SJSA1 (cell line): ENCODE measurements at regions not wholly inside any gene's neighbourhood (a gene's known extent, or its start where the extent isn't known, plus 50 kb on each side); places are given as distances from the start of the nearest gene placed in this dataset.

Experiments used
- DNase-seq, 2 experiments: peaks; one replicate each; pipeline ENCODE4 v3.0.0-alpha.2; 2015 to 2020; ENCODE audit warnings: low spot score in 2 of 2, low read depth in 1 of 2
- H3K27ac ChIP-seq: fragments of 250-450 bp; sonication (Bioruptor Pico); 2 replicates; pipeline ENCODE4 v1.5.1; 2020; ENCODE audit warnings: mild to moderate bottlenecking, moderate library complexity
- H3K27me3 ChIP-seq: fragments of 250-450 bp; sonication (Bioruptor Pico); replicated peaks from 2 replicates; pipeline ENCODE4 v1.5.1; 2020; ENCODE audit warnings: mild to moderate bottlenecking, moderate library complexity
- H3K36me3 ChIP-seq: fragments of 250-450 bp; sonication (Bioruptor Pico); 2 replicates; pipeline ENCODE4 v1.5.1; 2020; ENCODE audit warnings: mild to moderate bottlenecking
- H3K4me1 ChIP-seq: fragments of 250-450 bp; sonication (Bioruptor Pico); replicated peaks from 2 replicates; pipeline ENCODE4 v1.6.1; 2021; ENCODE audit warnings: mild to moderate bottlenecking
- H3K4me3 ChIP-seq: fragments of 250-450 bp; sonication (Bioruptor Pico); 2 replicates; pipeline ENCODE4 v1.5.1; 2020; ENCODE audit warnings: mild to moderate bottlenecking
- H3K9me3 ChIP-seq: fragments of 250-450 bp; sonication (Bioruptor Pico); replicated peaks from 2 replicates; pipeline ENCODE4 v1.5.1; 2020; ENCODE audit warnings: mild to moderate bottlenecking

DNA sequence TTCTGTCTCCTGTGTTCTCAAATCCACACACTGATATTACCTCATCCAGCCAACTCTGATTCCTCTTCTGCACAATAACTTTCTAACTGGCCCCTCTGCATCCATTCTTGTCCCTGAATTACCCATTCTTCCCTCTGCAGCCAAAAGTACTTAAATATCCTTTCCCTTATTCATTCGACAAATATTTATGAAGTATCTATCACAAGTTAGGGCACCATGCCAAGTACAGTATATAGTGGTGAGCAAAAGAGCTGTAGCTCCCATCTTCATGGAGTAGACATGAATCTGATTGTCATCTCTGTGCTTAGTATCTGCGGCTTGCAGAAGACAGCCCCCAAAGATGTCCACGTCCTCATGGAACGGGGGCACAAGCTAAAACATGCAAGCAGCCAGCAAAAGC, 316.8 kb downstream of the SETD4 start:
- peak in 1 of 2 experiments; percentile 9 for DNase-seq
- Histone ChIP-seq H3K36me3 (no peaks in the 10 kb centered on the region), H3K27me3 (no peaks in the 10 kb centered on the region), H3K4me3 (no peak overlapping the region), H3K27ac (no peak overlapping the region), H3K9me3 (no peaks in the 10 kb centered on the region), H3K4me1 (peaks cover 43% of the 10 kb centered on the region)

DNA sequence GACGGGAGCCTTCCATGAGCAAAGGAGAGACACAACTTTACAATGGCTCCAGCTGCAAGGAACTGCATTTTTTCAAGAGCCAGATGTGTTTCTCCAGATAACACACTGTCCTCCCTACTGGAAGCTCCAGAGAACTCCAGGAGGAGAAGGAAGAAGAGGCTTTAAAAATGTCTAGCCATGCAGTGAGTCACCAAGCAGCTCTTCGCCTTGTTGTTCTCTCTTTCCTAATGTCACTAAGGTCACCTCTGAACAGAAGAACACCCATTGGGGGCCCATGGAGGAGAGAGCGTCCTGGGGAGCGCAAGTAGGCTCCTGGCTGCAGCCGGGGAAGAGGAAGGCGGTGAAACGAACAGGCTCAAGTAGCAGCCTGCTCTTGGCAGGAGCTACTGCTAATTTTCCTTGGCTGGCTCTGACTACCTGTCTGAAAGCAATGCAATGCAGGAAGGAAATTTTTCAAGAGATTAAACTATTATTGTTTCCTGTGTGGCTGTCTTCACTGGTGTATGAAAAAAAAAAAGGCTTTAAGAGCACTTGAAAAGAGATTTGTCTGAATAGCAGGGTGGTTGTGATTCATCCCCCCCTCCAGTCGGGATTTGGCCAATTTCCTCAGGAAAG, 321.9 kb downstream of the SETD4 start:
- no peaks in the 10 kb centered on the region for H3K36me3 ChIP-seq
- peak overlapping the region; percentile 71 for H3K27ac ChIP-seq
- no peak overlapping the region for H3K4me3 ChIP-seq
- DNase-seq: peak in 1 of 2 experiments; percentile 57
- H3K27me3 ChIP-seq: no peaks in the 10 kb centered on the region
- H3K4me1 ChIP-seq: peaks cover 36% of the 10 kb centered on the region
- peaks cover 3% of the 10 kb centered on the region; the same call in 1 of the 2 replicates for H3K9me3 ChIP-seq

DNA sequence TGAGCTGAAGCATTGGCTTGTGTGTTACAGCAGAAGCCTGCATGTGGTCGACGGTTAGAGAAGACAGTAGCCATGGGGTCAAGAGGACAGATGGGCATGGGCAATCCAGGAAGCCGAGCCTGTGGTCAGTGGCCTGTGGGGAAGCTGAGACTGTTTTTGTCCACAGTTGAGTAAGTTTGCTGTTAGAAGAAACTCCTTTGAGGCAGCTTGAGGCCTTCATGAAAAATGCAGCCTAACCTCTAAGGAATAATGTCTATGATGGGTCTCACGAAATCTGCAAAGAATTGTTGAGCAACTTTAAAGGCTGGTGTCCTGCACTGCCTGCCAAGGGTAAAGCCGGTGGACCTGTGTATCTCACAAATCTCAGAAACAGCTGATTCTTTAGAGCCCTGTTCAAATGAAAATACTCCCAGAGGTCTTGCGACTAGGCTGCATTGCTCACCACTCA, 322.4 kb downstream of the SETD4 start:
- peak in 1 of 2 experiments; percentile 62 for DNase-seq
- Histone ChIP-seq H3K27me3 (no peaks in the 10 kb centered on the region), H3K9me3 (peaks cover 3% of the 10 kb centered on the region; the same call in 1 of the 2 replicates), H3K36me3 (no peaks in the 10 kb centered on the region), H3K27ac (peak overlapping the region; percentile 71), H3K4me1 (peaks cover 33% of the 10 kb centered on the region), H3K4me3 (no peak overlapping the region)

DNA sequence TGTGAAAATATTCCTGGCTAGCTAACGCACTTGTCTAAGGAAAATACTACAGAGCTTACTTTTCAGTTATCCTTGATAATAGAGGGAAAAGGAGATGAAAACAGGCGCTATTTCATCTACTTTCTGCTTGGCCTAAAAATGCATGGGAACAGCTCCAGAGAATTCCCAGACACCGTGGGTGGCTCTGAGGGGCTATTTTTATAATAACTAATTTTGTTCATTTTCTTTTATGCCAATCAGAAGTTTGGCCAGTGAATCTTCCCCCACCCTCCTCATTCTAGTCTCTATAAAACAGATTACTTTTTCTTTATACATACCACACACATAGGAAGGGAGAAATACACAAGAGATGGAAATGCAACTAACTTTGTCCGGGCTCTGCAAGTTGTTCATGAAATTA, 322.9 kb downstream of the SETD4 start:
- peak overlapping the region; percentile 71 for H3K27ac ChIP-seq
- H3K36me3 ChIP-seq: no peaks in the 10 kb centered on the region
- peak; percentile 51 to 81 for DNase-seq
- peaks cover 3% of the 10 kb centered on the region; the same call in 1 of the 2 replicates for H3K9me3 ChIP-seq
- H3K27me3 ChIP-seq: no peaks in the 10 kb centered on the region
- H3K4me3 ChIP-seq: no peak overlapping the region
- peaks cover 33% of the 10 kb centered on the region for H3K4me1 ChIP-seq

DNA sequence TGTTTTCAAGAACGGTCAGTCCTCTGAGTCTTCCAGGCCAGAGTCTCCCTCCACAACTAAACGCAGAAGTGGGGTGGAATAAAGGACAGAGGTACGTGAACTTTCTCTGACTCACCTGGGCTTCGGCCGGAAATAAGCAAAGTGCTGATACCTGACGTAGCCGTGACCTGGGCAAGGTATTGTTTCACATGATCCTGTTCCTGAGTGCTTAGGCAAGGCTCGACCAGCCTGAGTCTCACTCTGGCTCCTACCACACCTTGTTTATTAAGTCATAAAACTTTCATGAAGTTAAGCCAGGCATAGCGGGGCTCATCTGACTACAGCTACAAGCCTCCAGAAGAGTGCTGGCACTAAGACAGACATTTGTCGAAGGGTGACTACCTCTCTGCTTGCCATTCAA, 327.5 kb downstream of the SETD4 start:
- Histone ChIP-seq H3K27me3 (no peaks in the 10 kb centered on the region), H3K4me1 (peaks cover 14% of the 10 kb centered on the region), H3K9me3 (peaks cover 3% of the 10 kb centered on the region; the same call in 1 of the 2 replicates), H3K27ac (no peak overlapping the region), H3K36me3 (no peaks in the 10 kb centered on the region), H3K4me3 (no peak overlapping the region)
- DNase-seq: no peak

DNA sequence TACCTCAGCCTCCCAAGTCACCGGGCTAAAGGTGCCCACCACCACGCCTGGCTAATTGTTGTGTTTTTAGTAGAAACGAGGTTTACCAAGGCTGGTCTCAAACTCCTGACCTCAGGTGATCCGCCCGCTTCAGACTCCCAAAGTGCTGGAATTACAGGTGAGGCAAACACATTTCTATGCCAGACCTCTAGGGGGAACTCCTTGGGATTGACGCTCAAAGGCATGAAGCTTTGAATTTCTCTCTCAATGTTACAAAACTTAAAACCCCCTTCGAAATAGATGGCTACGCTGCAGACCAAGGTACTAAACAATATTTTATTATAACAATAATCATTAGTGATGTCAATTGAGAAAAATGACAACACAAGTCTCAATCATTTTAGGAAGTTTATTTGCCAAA, 330.0 kb downstream of the SETD4 start:
- no peaks in the 10 kb centered on the region for H3K27me3 ChIP-seq
- DNase-seq: no peak
- peaks cover 2% of the 10 kb centered on the region; the same call in 1 of the 2 replicates for H3K9me3 ChIP-seq
- H3K36me3 ChIP-seq: no peaks in the 10 kb centered on the region
- H3K4me3 ChIP-seq: no peak overlapping the region
- no peaks in the 10 kb centered on the region for H3K4me1 ChIP-seq
- no peak overlapping the region for H3K27ac ChIP-seq

DNA sequence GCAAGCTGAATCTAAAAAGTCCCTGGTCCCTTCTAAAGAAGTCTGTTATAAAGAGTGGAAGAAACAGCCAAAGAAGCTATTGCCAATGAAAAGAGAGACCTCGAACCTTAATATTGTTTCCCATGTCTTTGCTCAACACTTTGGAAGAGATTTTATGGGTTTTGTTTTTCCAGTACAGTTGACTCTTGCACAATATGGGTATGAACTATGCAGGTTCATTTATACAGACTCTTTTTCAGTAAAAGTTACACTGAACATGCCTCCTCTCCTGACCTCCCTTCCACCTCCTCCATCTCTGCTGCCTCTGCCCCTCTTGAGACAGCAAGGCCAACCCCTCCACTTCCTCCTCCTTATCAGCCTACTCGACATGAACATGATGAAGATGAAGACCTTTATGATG, 332.5 kb downstream of the SETD4 start:
- no peak for DNase-seq

DNA sequence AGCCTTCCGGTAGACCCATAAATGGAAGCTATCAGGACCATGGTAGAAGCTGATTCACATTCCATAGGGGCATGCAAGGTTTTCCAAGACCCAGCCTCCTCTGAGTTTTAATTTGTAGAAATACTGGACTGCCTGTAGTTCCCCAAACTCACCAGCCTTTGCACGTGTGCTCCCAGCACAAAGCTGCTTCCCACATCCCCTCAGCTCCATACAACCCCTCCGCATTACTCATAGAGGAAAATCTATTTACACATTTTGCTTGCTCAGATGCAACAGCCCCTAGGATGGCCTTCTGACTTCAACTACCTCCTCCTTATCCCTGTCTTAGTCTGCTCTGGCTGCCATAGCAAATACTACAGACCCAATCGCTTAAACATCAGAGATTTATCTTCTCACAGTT, 336.2 kb downstream of the SETD4 start:
- Histone ChIP-seq H3K4me1 (no peaks in the 10 kb centered on the region), H3K27me3 (no peaks in the 10 kb centered on the region), H3K4me3 (no peak overlapping the region), H3K9me3 (peaks cover 4% of the 10 kb centered on the region; the same call in 1 of the 2 replicates), H3K27ac (no peak overlapping the region), H3K36me3 (no peaks in the 10 kb centered on the region)
- no peak for DNase-seq

More for the DNA sequence above, 332.5 kb downstream of the SETD4 start:
- Histone ChIP-seq H3K27ac (no peak overlapping the region), H3K36me3 (no peaks in the 10 kb centered on the region), H3K4me1 (no peaks in the 10 kb centered on the region), H3K27me3 (no peaks in the 10 kb centered on the region), H3K4me3 (no peak overlapping the region), H3K9me3 (peaks cover 4% of the 10 kb centered on the region; the same call in 1 of the 2 replicates)

DNA sequence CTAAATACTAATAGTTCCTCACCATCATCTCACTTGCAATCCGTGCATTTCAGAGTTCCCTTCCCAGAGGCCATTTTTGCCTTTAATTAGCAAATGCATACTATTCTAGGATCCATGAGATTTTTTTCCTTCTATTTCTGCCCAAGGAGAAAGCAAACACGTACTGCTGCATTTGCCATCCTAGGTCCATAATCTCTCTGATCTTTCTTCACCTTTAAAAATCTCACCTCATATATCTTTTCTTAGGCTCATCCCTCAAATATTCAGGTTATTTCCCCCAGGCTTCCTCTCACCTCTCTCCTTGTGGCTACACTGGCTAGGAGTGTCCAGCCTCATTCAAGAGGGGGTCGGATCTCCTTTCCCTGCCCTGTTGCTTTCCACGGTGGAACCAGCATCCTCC, 338.6 kb downstream of the SETD4 start:
- DNase-seq: no peak
- no peaks in the 10 kb centered on the region for H3K4me1 ChIP-seq

DNA sequence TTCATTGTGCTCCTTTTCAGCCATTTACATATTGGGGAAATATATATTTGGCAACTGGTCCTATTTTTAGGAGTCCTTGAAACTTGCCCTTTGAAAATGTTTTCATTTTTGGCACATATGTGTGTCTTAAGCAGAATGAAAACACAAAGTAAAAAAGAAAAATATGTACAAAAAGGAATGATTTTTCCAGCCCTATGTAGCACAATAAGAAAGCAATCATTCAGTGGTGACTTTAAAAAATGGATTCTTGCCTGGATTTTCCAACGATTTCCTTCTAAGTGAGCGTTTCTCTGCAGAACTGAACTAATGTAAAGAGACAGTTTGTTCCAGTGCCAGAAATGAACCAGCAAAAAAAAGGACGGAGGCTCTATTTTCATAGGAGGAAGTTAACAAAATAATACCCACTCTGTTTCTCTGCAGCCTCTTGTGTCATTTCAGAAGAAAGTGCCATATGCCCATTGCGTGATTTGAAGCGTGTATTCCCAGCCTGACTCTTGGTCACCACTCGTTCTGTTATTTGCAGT, 340.1 kb downstream of the SETD4 start:
- Histone ChIP-seq H3K36me3 (no peaks in the 10 kb centered on the region), H3K27me3 (no peaks in the 10 kb centered on the region), H3K4me1 (no peaks in the 10 kb centered on the region), H3K27ac (no peak overlapping the region), H3K4me3 (no peak overlapping the region), H3K9me3 (peaks cover 1% of the 10 kb centered on the region; the same call in 1 of the 2 replicates)
- DNase-seq: no peak

More for the DNA sequence above, 338.6 kb downstream of the SETD4 start:
- Histone ChIP-seq H3K36me3 (no peaks in the 10 kb centered on the region), H3K27me3 (no peaks in the 10 kb centered on the region), H3K4me3 (no peak overlapping the region), H3K27ac (no peak overlapping the region), H3K9me3 (peaks cover 4% of the 10 kb centered on the region; the same call in 1 of the 2 replicates)

DNA sequence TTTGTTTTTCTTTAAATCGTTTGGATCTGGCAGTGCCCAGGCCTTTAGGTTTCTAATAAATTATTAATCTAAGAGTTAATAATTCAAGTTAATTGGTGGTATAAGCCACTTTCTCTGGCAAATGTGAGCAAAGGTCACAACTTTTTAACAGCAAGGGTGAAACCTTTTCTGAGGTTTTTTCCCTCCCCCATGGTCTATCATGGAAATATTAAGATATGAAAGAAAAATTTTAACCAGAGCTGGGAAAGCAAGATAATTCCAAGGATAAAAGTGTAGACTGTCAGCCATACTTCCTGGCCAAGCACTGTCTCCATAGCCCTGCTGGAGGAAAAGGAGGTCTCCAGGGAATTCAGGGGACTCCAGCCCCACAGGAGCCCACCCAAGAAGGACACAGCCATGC, 341.2 kb downstream of the SETD4 start:
- H3K36me3 ChIP-seq: no peaks in the 10 kb centered on the region
- H3K4me3 ChIP-seq: no peak overlapping the region
- DNase-seq: no peak
- no peaks in the 10 kb centered on the region for H3K27me3 ChIP-seq
- H3K9me3 ChIP-seq: no peaks in the 10 kb centered on the region
- H3K27ac ChIP-seq: no peak overlapping the region
- no peaks in the 10 kb centered on the region for H3K4me1 ChIP-seq

DNA sequence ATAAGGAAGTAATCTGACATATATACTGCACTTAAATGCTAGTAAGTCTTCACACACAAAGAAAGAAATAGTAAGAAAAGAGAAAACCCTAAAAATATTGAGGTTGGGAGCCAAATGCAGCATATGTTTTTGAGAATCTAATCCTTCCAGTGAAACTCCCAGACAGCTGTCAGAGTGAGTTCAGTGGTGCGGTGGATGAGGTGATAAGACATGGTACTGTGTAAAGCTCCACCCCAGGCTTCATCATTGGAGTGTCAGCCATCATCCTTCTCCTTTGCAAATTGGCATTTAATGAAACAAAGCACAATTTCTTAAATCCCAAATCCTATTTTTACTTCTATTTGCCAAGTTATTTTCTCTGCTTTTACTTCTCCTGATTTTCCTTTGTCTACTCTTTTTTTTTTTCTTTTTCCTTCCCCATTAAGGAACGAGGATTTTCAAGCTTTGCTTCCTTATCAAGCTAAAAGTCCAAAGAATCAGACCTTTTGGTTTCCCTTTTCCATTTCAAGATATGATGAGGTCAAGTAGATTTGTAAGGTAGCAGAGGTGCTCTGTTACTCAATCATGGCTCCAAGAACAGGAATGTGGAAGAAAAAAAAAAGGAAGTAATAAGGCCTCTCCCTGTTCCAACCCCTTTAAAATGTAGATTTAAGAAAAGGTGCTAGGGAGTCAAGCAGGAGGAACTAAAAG, 343.3 kb downstream of the SETD4 start:
- H3K27me3 ChIP-seq: no peaks in the 10 kb centered on the region
- no peak overlapping the region for H3K27ac ChIP-seq
- no peaks in the 10 kb centered on the region for H3K4me1 ChIP-seq
- H3K36me3 ChIP-seq: no peaks in the 10 kb centered on the region
- DNase-seq: no peak
- no peak overlapping the region for H3K4me3 ChIP-seq
- no peaks in the 10 kb centered on the region for H3K9me3 ChIP-seq

DNA sequence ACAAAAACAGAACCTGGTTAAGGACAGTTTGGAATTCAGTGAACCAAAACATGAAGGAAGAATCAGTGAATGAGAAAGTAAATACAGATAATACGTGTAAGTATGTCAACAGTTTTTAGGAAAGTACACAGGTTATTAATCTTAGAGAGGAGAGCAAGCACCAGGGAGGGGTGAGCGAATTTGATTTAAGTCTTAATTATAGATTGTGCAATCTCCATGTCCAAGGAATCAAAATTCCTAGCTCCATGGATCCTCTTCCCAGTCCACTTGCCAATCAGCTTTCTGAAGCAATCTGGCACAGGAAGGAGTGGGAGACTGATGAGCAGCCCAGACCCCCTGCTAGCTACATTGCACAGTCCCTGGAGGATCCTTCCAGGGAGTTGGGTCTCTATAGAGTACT, 346.4 kb downstream of the SETD4 start:
- H3K27me3 ChIP-seq: no peaks in the 10 kb centered on the region
- no peak for DNase-seq
- H3K4me3 ChIP-seq: no peak overlapping the region
- no peaks in the 10 kb centered on the region for H3K4me1 ChIP-seq
- no peaks in the 10 kb centered on the region for H3K9me3 ChIP-seq
- no peak overlapping the region for H3K27ac ChIP-seq
- no peaks in the 10 kb centered on the region for H3K36me3 ChIP-seq

DNA sequence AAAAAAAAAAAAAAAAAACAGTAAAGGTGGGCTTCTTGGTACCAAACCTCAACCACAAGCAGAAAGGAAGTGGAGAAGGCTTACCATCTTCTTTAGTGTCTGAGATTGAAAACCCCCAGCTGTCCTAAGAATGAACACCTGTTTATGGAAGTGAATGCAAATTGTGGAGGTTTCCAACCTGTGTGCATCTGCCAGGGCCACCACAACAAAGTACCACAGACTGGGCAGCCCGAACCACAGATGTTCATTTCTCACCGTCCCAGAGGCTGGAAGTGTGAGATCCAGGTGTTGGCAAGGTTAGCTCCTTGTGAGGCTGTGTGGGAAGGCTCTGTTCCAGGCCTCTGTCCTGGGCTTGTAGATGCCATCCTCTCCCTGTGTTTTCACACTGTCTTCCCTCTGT, 348.7 kb downstream of the SETD4 start:
- H3K27me3 ChIP-seq: no peaks in the 10 kb centered on the region
- no peaks in the 10 kb centered on the region for H3K4me1 ChIP-seq
- no peaks in the 10 kb centered on the region for H3K36me3 ChIP-seq
- H3K4me3 ChIP-seq: no peak overlapping the region
- H3K9me3 ChIP-seq: no peaks in the 10 kb centered on the region
- no peak overlapping the region for H3K27ac ChIP-seq
- DNase-seq: no peak
